Ovary (tissue), 3 donors: ENCODE measurements at regions not wholly inside any gene's neighbourhood (a gene's known extent, or its start where the extent isn't known, plus 50 kb on each side); places are given as distances from the start of the nearest gene placed in this dataset.

Experiments
- EP300 ChIP-seq: sonication (generic); formaldehyde crosslinking; IDR thresholded peaks from one replicate; pipeline ENCODE4 v1.6.1; 2017; ENCODE audit warnings: antibody characterized with exemption
- POLR2A ChIP-seq: fragments of 450-650 bp; IDR thresholded peaks from one replicate; pipeline ENCODE4 v1.6.1; 2017; ENCODE audit warnings: antibody characterized with exemption, mild to moderate bottlenecking, moderate library complexity
- TF ChIP-seq, protein P1 (sequence below), 3 donors: fragments of 450-650 bp in 2 of 3; fragments of 200-600 bp in 1 of 3; IDR thresholded peaks; one replicate each; pipeline versions ENCODE4 v1.5.1 to v1.8.0; 2016 to 2022; ENCODE audit warnings: antibody characterized with exemption in 3 of 3, mild to moderate bottlenecking in 1 of 3
- donor health status: DM: no; HTN: no; CAD: no.

DNA sequence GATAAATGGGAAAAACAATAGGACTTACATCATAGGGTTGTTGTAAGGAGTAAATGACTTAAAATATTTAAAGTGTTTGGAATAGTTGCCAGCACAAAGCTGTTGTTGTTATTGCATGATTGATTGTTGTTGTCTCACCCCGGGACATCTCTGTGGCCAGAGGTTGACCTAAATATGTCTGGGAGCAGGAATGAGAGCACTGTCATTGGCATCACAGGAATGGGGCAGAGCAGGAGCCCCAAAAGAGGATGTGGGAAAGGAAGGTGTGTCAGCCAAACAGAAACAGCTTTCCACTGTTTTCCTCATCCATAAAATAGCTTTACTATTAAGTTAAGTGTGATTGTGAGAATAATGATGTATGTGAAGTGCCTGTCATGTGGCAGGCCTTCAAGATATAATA is 121.6 kb downstream of the TMEM168 start:
- TF ChIP-seq, protein P1, sequence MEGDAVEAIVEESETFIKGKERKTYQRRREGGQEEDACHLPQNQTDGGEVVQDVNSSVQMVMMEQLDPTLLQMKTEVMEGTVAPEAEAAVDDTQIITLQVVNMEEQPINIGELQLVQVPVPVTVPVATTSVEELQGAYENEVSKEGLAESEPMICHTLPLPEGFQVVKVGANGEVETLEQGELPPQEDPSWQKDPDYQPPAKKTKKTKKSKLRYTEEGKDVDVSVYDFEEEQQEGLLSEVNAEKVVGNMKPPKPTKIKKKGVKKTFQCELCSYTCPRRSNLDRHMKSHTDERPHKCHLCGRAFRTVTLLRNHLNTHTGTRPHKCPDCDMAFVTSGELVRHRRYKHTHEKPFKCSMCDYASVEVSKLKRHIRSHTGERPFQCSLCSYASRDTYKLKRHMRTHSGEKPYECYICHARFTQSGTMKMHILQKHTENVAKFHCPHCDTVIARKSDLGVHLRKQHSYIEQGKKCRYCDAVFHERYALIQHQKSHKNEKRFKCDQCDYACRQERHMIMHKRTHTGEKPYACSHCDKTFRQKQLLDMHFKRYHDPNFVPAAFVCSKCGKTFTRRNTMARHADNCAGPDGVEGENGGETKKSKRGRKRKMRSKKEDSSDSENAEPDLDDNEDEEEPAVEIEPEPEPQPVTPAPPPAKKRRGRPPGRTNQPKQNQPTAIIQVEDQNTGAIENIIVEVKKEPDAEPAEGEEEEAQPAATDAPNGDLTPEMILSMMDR (IDR thresholded peaks at IDR 0.05), result no peak
- TF ChIP-seq POLR2A (no peak), EP300 (no peak)
